Chondrocyte (in vitro differentiated cells): ENCODE measurements at regions not wholly inside any gene's neighbourhood (a gene's known extent, or its start where the extent isn't known, plus 50 kb on each side); places are given as distances from the start of the nearest gene placed in this dataset.

Experiments
- DNase-seq: peaks from one replicate; pipeline ENCODE4 v3.0.0; 2021; ENCODE audit warnings: mixed read lengths, low spot score
- H3K27ac Mint-ChIP-seq: one replicate; pipeline ENCODE4 v1.8.0; 2021; ENCODE audit warnings: mild to moderate bottlenecking, moderate library complexity, mixed read lengths; ENCODE audit not compliant: unreplicated experiment
- H3K27me3 Mint-ChIP-seq: 2 replicates; pipeline ENCODE4 v1.8.0; 2021; ENCODE audit warnings: low read depth, mixed read lengths
- H3K36me3 Mint-ChIP-seq: 2 replicates; pipeline ENCODE4 v1.8.0; 2021; ENCODE audit warnings: low read depth, mixed read lengths
- H3K4me1 Mint-ChIP-seq: 2 replicates; pipeline ENCODE4 v1.8.0; 2021; ENCODE audit warnings: low read depth, mild to moderate bottlenecking, mixed read lengths
- H3K4me3 Mint-ChIP-seq: one replicate; pipeline ENCODE4 v1.8.0; 2021; ENCODE audit warnings: mild to moderate bottlenecking, moderate library complexity, mixed read lengths; ENCODE audit not compliant: unreplicated experiment
- H3K9me3 Mint-ChIP-seq: 2 replicates; pipeline ENCODE4 v1.8.0; 2021; ENCODE audit warnings: low read depth, mixed read lengths
- TF ChIP-seq, protein P1 (sequence below): fragments of 200-600 bp; sonication (generic); IDR thresholded peaks from 2 replicates; pipeline ENCODE4 v1.5.0; 2021; ENCODE audit warnings: antibody characterized with exemption, mild to moderate bottlenecking, moderate library complexity

DNA sequence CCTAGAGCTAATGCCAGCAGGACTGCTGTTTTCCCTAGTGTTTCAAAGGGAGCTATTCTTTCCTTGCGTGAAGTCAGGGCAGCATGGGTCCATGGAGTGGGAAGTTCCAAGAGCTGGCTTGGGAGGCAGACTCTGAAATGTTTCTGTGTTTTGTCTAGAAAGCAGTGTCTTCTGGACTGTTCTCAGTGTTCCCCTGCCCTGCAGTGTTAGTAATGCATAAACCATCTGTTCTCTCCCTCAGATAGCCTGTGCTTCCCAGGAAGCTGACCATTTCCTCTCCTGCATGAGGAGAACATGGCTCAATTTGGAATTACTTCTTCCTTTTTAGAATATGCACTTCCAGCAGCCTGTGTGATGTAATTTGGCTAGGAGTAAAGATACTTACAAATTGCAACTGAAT, 116.7 kb upstream of the CXCL13 start:
- TF ChIP-seq, protein P1, sequence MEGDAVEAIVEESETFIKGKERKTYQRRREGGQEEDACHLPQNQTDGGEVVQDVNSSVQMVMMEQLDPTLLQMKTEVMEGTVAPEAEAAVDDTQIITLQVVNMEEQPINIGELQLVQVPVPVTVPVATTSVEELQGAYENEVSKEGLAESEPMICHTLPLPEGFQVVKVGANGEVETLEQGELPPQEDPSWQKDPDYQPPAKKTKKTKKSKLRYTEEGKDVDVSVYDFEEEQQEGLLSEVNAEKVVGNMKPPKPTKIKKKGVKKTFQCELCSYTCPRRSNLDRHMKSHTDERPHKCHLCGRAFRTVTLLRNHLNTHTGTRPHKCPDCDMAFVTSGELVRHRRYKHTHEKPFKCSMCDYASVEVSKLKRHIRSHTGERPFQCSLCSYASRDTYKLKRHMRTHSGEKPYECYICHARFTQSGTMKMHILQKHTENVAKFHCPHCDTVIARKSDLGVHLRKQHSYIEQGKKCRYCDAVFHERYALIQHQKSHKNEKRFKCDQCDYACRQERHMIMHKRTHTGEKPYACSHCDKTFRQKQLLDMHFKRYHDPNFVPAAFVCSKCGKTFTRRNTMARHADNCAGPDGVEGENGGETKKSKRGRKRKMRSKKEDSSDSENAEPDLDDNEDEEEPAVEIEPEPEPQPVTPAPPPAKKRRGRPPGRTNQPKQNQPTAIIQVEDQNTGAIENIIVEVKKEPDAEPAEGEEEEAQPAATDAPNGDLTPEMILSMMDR, result no peak
- no peak for DNase-seq
- no peaks in the 10 kb centered on the region for H3K9me3 Mint-ChIP-seq
- no peak overlapping the region for H3K27ac Mint-ChIP-seq
- no peaks in the 10 kb centered on the region for H3K4me1 Mint-ChIP-seq
- peaks cover 25% of the 10 kb centered on the region for H3K27me3 Mint-ChIP-seq
- no peak overlapping the region for H3K4me3 Mint-ChIP-seq
- no peaks in the 10 kb centered on the region for H3K36me3 Mint-ChIP-seq

DNA sequence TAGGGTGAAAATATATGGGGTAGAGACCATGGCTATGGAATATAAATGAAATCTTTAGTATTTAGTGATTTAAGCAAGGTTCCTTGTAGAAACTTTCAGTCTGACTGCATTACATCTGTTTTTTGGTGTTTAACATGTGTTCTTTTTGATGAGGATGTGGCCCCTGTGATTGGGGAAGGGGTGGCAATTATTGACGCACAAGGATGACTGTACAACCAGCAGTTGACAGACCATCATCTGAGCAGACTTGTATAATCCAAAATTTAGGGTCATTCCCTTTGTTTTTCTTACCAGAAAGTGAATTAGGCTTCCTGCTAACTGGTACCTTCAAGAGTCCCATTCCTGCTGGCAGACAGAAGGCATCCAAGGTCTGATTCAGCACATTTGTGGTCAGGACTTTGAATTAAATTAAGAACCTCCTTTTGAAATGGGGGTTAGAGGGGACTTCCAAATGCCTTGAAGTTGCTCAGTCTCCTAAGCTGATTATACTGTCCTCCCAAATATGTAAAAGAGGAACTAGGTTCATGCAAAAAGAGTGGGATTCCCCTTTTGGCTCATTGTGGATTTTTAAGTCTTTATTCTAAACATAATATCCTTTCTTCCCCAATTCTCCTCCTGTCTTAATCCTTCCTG, 112.4 kb upstream of the CXCL13 start:
- TF ChIP-seq, protein P1, result no peak
- H3K27me3 Mint-ChIP-seq, result peaks cover 26% of the 10 kb centered on the region
- H3K9me3 Mint-ChIP-seq, result peaks cover 3% of the 10 kb centered on the region
- no peak overlapping the region for H3K4me3 Mint-ChIP-seq
- no peaks in the 10 kb centered on the region for H3K36me3 Mint-ChIP-seq
- DNase-seq, result no peak
- H3K4me1 Mint-ChIP-seq, result no peaks in the 10 kb centered on the region
- H3K27ac Mint-ChIP-seq, result no peak overlapping the region

DNA sequence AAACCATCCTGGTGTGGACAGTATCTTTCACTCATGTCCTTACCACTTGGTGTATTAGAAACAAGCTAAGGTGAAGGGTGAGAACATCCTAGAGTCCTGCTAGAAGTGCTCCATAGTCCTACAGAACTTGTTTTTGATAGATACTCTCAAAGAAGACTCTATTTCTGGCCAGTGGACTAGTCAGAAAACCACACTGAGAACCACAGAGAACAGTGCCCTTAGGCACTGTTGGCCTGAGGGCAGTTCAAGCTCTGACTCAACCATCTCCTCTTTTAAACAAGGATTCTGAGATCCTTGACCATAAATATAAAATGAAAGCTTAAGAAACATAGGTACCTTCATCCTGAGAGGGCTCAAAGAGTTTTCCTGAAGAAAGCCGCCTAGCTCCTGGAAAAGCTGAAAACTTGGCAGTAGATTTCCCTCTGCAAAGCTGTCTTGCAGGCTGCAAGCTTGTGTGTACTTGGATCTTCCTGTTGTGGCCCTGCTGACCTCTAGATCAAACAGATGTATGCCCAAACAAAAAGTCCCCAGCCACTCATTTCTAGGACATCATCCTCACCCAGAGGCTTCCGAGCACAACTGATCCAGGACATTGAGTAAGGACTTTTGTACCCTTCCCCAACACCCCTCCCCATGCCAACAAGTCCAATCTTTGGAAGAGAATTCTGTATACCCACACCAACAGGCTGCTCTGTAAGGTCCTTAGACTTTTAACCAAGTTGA, 111.6 kb upstream of the CXCL13 start:
- no peak overlapping the region for H3K27ac Mint-ChIP-seq
- no peak overlapping the region for H3K4me3 Mint-ChIP-seq
- H3K9me3 Mint-ChIP-seq, result peaks cover 3% of the 10 kb centered on the region
- no peaks in the 10 kb centered on the region for H3K36me3 Mint-ChIP-seq
- peaks cover 27% of the 10 kb centered on the region for H3K27me3 Mint-ChIP-seq
- H3K4me1 Mint-ChIP-seq, result no peaks in the 10 kb centered on the region
- TF ChIP-seq, protein P1, result no peak
- DNase-seq, result no peak

DNA sequence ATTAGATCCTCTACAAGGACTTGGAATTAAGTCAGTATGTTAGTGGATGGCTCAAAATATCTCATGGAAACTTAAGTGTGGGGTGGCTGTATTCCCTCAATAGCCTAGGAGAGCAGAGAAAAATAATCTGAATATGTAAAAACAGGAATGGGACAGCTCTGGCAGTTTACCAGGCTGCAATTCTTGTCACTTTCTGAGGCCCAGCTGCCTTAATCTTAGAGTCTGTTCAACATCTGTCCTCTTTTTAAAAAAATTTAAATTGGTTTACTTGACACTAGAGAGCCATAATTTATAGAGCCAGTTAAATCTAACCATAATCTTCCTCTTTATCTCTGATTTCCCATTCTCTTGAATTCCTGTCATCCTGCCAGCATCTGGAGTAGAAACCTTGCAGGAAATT, 109.2 kb upstream of the CXCL13 start:
- Mint-ChIP-seq H3K4me3 (no peak overlapping the region), H3K27me3 (peaks cover 19% of the 10 kb centered on the region), H3K27ac (no peak overlapping the region), H3K9me3 (peaks cover 3% of the 10 kb centered on the region), H3K36me3 (no peaks in the 10 kb centered on the region), H3K4me1 (peaks cover 3% of the 10 kb centered on the region)
- TF ChIP-seq, protein P1, result no peak
- no peak for DNase-seq

DNA sequence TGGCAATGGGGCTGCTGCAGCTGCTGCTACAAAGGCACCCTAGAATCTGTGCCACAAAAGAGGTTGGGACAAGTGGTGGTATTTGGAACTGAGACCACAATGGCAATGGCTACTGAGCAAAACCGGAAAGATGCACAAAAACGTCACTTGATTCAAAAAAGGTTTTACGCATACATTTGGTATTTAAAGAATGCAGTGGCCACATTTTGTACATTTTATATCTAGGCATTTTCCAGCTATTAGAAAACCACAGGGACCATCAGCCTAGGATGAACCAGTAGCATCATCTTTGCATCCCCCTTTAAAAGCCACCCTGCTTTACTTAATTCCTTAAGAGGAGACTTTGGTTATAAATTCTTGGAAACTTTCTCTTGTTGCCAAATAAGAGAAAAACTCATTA, 104.8 kb upstream of the CXCL13 start:
- Mint-ChIP-seq H3K27me3 (peaks cover 18% of the 10 kb centered on the region), H3K4me3 (no peak overlapping the region), H3K36me3 (no peaks in the 10 kb centered on the region), H3K9me3 (peaks cover 3% of the 10 kb centered on the region), H3K27ac (no peak overlapping the region), H3K4me1 (peaks cover 7% of the 10 kb centered on the region)
- DNase-seq, result no peak
- TF ChIP-seq, protein P1, result no peak
